Mucosa of descending colon (tissue), 3 donors: ENCODE measurements at regions not wholly inside any gene's neighbourhood (a gene's known extent, or its start where the extent isn't known, plus 50 kb on each side); places are given as distances from the start of the nearest gene placed in this dataset.

ENCODE experiments used
- ATAC-seq: fragments of 200-7000 bp; cut with Tn5 transposase; one replicate; pipeline ENCODE4 v1.9.1; 2020; ENCODE audit warnings: mild to moderate bottlenecking, moderate library complexity
- DNase-seq, 3 donors: peaks; one replicate each; pipeline ENCODE4 v3.0.0-alpha.2; 2020
- H3K36me3 ChIP-seq: fragments of 200-600 bp; one replicate; pipeline ENCODE4 v1.8.0; 2021; ENCODE audit warnings: low read depth, mild to moderate bottlenecking
- H3K4me1 ChIP-seq: fragments of 200-600 bp; one replicate; pipeline ENCODE4 v1.8.0; 2021; ENCODE audit warnings: low read depth, mild to moderate bottlenecking
- H3K4me3 ChIP-seq: fragments of 200-600 bp; one replicate; pipeline ENCODE4 v1.8.0; 2021; ENCODE audit warnings: mild to moderate bottlenecking
- H3K9me3 ChIP-seq: fragments of 200-600 bp; one replicate; pipeline ENCODE4 v1.8.0; 2021; ENCODE audit warnings: mild to moderate bottlenecking
- intact Hi-C, 2 donors: fragments of 100-400 bp; cut with DNase I in 1 of 2; cut with micrococcal nuclease in 1 of 2; formaldehyde crosslinking; loops; one replicate each; pipeline versions ENCODE4 v1.11.0 to v1.11.1; 2022; cut with DNase I, micrococcal nuclease
- TF ChIP-seq, protein P1 (sequence below): fragments of 200-600 bp; IDR thresholded peaks from one replicate; pipeline ENCODE4 v1.8.0; 2022; ENCODE audit warnings: antibody characterized with exemption, mild to moderate bottlenecking
- donor health status: DM: no; HTN: no; CAD: no; lungs with moderate emphysema.
- donor health status: DM: no; HTN: no; CAD: no.
- donor health status: DM: no; HTN: yes; CAD: no.

DNA sequence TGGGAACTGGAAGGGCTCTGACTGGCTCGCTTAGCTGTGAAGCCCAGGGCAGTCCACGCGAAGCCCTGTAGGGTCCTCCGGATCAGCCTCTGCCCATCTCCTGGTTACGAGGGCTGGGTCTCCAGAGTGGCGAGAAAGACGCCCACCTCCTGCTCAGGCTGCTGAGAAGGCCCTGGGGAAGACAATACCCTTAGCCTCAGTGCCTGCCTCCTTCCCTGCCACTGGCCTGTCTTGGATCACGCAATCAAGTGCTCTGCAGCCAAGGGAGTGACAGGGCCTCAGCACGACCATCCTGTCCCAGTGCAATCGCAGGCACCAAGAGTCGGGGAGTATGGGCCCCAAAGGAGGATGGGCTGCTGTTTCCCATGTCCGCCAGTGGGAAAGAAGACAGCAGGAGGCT, 165.7 kb upstream of the GLI2 start:
- TF ChIP-seq, protein P1, sequence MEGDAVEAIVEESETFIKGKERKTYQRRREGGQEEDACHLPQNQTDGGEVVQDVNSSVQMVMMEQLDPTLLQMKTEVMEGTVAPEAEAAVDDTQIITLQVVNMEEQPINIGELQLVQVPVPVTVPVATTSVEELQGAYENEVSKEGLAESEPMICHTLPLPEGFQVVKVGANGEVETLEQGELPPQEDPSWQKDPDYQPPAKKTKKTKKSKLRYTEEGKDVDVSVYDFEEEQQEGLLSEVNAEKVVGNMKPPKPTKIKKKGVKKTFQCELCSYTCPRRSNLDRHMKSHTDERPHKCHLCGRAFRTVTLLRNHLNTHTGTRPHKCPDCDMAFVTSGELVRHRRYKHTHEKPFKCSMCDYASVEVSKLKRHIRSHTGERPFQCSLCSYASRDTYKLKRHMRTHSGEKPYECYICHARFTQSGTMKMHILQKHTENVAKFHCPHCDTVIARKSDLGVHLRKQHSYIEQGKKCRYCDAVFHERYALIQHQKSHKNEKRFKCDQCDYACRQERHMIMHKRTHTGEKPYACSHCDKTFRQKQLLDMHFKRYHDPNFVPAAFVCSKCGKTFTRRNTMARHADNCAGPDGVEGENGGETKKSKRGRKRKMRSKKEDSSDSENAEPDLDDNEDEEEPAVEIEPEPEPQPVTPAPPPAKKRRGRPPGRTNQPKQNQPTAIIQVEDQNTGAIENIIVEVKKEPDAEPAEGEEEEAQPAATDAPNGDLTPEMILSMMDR = no peak
- ATAC-seq = no peak
- intact Hi-C loops = no loop called here

GRCh38 chr2:120570546-120570945, 165.1 kb upstream of the GLI2 start:
- H3K9me3 ChIP-seq = no peaks in the 10 kb centered on the region
- intact Hi-C loops = no loop called here
- ATAC-seq (no peak), DNase-seq (peak in 1 of 3 donors; percentile 20)
- no peak overlapping the region for H3K4me3 ChIP-seq
- no peaks in the 10 kb centered on the region for H3K4me1 ChIP-seq
- no peaks in the 10 kb centered on the region for H3K36me3 ChIP-seq
- TF ChIP-seq, protein P1 = no peak

More for the DNA sequence above, 165.7 kb upstream of the GLI2 start:
- no peak for DNase-seq
- Histone ChIP-seq H3K36me3 (no peaks in the 10 kb centered on the region), H3K4me3 (no peak overlapping the region), H3K9me3 (no peaks in the 10 kb centered on the region), H3K4me1 (no peaks in the 10 kb centered on the region)

- DNase-seq = peak in 1 of 3 donors; percentile 21
- H3K4me1 ChIP-seq = no peaks in the 10 kb centered on the region
- peak; percentile 12 for ATAC-seq
Observed at GRCh38 chr2:120571015-120571728, 164.5 kb upstream of the GLI2 start.

DNA sequence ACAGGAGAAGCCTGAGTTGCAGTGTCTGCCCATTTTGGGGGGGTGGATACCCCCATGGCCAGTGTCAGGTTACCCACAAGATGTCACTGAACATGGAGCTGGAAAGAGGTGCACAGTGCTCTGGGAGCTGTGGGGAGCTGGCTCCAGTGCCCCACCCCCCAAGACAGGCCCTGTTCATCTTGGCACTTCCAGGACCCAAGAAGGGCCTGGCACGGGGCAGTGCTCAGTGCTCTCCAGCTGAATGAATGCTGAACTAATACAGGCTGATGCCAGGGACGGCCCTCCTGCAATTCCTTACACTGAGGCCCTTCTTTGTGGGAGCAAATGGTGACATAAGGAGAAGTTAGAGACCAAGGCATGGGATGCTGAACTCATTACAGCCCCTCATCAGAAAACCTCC, 163.4 kb upstream of the GLI2 start:
- peak in 1 of 3 donors; percentile 16 for DNase-seq
- Histone ChIP-seq H3K36me3 (no peaks in the 10 kb centered on the region), H3K4me3 (no peak overlapping the region), H3K4me1 (peaks cover 9% of the 10 kb centered on the region), H3K9me3 (no peaks in the 10 kb centered on the region)
- intact Hi-C loops = no loop called here
- no peak for ATAC-seq
- TF ChIP-seq, protein P1 = no peak

More at GRCh38 chr2:120571015-120571728, 164.5 kb upstream of the GLI2 start:
- intact Hi-C loops = no loop called here
- TF ChIP-seq, protein P1 = no peak
- no peaks in the 10 kb centered on the region for H3K36me3 ChIP-seq
- H3K9me3 ChIP-seq = no peaks in the 10 kb centered on the region
- no peak overlapping the region for H3K4me3 ChIP-seq

DNA sequence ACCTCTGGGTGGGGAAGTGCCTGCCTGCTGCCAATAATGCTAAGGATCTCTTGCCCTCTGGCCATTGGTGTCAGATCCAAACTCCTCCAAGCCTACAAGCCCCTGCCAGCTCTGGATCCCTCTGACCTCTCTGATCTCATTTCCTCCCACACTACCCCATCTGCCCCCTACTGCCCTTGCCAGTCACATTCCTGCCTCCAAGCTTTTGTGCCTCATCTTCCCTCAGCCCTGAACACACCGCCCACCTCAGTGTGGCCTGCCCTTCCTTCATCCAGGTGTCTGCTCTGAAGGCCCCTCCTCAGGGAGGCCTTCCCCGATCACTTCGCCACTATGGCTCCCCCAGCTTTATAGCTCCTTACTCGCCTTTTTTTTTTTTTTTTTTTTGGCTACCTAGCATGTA, 161.0 kb upstream of the GLI2 start:
- ATAC-seq (no peak), DNase-seq (no peak)
- Histone ChIP-seq H3K36me3 (no peaks in the 10 kb centered on the region), H3K9me3 (no peaks in the 10 kb centered on the region), H3K4me3 (no peak overlapping the region), H3K4me1 (peaks cover 9% of the 10 kb centered on the region)
- intact Hi-C loops = no loop called here
- TF ChIP-seq, protein P1 = no peak
